GM19463 (cell line): ENCODE measurements at regions not wholly inside any gene's neighbourhood (a gene's known extent, or its start where the extent isn't known, plus 50 kb on each side); places are given as distances from the start of the nearest gene placed in this dataset.
"Not testable (repeated sequence)": the region's sequence is repeated elsewhere in the genome, so short reads cannot be mapped to it uniquely, and the experiment has no call there.

Experiments
- ATAC-seq: cut with Tn5 transposase; IDR thresholded peaks from one replicate; pipeline ENCODE4 v1.9.1; 2021; ENCODE audit warnings: mild to moderate bottlenecking, moderate library complexity; ENCODE audit not compliant: unreplicated experiment

DNA sequence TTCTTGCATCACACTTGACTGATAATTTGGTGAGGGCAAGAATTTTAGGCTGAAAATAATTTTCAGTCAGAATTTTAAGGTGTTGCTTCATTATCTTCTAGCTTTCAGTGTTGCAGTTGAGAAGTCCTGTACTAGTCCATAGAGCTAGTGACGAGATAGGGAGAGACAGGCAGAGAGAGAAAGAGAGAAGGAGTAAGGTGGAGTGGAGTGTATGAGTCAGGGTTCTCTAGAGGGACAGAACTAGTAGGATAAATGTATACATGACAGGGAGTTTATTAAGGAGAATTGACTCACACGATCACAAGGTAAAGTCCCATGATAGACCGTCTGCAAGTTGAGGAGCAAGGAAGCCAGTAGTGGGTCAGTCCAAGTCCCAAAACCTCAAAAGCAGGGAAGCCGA lies 127.2 kb downstream of the UTP18 start:
- ATAC-seq: no peak

DNA sequence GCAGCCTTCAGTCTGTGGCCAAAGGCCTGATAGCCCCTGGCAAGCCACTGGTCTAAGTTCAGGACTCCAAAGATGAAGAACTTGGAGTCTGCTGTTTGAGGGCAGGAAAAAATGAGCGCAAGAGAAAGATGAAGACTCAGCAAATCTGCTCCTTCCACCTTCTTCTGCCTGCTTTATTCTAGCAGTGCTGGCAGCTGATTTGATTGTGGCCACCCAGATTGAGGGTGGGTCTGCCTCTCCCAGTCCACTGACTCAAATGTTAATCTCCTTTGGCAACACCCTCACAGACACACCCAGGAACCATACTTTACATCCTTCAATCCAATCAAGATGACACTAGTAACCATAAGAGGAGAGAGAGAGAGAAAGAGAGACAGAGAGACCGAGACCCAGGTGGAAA lies 127.6 kb downstream of the UTP18 start:
- ATAC-seq: no peak

DNA sequence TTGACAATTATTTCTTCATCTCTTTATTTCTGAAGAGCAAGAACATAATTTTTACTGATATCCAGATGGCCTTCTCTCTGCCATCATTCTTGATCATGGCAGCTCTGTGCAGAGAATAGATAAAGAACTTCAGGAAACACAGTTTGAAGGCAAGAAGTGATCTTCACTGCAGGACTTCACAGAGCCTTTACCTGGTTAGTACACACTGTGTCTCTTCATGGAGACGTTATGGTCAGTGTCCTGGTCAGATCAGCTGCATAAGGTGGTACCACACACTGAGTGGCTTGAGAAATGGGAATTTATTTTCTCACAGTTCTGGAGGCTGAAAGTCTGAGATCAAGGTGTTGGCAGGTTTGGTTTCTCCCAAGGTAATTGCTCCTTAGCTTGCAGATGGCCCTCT lies 129.5 kb downstream of the UTP18 start:
- no peak for ATAC-seq

DNA sequence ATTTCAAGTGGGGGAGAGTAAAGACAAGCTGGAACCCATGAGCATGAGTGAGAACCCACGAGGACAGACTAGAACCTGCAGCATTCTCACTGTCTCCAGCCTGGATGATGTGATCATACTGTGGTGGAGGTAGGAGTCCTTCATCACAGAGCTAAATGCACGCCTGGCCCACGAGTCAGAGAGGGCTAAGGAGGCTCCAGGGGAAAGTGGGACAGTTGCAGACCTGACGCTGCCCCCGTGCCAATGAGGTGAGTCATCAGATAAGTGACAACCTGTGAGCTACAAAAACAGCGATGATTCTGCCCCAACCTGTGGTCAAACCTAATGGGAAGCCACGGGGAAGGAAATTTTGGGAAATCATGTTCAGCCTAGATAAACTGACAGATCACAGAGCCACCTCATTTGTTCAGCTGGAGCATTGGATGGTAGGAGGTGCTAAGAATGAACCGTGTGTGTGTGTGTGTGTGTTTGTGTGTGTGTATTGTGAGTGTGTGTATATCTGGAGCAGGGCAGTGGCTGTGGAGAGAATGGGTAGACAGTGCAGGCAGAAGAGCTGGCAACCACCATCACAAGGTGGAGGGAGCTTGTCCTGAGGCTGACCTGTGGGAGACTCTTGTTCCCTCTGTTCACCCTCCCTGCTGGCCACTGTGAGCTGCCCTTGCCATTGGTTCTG lies 131.8 kb downstream of the UTP18 start:
- ATAC-seq: no peak

DNA sequence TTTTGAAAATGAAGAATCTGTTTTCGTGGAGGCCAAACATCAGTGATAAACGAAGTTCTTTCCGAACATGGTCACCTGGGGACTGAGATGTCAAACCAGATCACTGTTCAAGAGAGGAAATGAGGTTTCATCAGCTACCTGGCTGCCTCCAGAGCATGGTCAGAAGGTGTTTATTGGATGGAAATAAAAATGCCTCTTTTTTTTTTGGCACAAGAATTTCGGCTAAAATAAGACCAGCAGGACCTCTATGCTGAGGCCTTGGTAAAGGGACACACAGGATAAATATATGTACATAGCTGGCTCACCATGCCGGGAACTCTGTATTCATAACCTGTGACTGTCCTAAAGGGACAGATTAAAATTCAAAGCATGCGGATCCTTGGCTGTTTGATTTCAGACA lies 135.3 kb downstream of the UTP18 start:
- no peak for ATAC-seq

DNA sequence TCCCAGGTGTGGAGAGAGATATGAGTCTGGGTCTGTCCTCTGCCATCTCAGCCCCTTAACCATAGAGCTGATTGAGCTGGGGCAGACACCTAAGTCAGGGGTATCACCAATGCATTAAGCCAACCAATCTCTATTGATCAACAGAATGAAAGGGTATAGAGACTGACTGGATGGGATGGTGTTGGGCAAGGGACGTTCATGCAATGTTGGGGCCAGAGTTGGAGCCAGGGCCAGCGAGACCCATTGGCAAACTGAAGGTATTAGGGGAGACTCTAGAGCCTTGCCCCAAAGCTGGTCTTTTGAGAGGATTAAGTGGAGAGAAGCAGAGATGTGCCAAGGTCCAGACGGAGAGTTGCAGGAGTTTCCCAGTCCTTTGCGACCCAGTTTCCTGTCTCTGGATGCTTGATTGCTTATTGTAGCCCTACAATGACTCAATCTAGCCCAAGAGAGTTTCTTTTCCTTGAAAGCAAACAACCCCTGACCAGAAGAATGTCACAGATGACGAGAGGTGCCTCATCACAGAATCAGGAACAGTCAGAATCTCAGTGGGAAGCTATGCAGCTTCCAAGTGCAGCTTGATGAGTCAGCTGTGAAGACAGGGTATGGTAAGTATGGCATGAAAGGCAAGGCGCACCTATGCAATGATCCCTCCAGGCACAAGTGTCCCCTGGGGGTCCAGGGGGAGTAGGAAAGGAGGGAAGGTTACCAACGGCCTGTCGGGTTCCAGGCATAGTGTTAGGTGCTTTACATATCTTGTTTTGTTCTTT lies 137.2 kb downstream of the UTP18 start:
- ATAC-seq: no peak

DNA sequence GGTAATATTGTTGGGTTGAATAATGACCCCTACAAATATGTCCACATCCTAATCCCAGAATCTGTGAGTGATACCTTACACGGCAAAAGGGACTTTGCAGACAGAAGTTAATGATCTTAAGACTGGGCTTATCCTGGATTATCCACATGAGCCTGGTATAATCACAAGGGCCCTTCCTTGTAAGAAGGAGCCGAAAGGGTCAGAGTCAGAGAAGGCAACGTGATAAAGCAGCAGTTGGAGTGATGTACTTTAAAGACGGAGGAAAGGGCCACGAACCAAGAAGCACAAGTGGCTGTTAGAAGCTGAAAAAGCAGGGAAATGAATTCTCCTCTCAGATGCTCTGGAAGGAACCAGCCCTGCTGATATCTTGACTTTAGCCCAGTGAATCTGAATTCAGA lies 137.8 kb downstream of the UTP18 start:
- no peak for ATAC-seq

DNA sequence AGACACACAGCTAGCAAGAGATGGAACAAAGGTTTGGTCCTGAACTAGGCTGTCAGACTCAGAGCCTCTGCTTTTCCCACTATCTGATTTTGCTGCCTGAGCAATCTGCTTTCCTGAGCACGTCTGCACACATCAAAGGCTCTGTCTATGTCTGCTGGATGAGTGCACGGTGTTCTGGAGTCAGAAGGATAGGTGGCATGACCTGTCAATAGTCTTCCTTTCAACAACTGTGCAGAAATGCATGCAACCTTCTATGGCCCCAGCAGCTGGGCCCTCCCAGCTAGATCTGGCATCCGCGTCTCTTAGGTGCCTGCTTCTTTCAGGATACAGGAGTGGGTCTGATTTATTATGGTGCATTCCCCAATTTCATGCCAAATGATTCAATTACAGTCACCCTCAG lies 138.3 kb downstream of the UTP18 start:
- ATAC-seq: no peak

DNA sequence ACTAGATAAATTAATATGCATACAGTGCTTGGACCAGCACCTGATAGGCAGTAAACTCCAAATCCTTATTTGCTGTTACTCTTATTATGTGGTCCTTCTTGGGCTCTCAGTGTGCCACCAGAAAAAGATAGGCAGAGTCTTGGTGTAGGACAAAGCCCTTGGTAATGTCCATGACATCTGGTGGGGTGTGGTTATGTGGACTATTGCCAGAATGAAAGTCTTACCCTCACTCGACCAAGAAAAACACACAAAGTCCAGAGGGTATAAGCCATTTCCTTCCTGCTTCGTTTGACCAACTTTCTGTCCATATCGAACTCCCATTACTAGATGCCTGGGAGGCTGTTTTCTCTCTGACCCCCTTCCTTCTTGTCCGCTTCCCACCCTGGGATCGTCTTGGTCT lies 140.9 kb downstream of the UTP18 start:
- no peak for ATAC-seq

DNA sequence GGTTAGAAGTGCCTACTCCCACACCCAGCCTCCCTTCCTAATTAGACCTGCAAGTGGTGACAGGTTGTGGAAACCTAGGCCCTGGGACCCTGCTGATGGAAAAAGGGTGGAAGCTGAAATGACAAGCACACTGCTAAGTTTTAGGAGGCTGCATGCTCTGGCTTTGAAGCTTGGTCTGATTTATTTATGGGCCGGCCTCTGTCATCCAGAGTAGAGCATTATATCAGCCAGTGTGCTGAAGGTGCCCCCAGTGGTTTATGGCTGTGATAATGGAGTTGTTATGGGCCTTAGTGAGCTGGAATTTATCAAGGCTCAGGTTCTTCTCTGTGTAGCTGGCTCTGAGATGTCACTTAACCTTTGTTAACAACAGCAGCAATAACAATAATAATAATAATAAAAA lies 142.6 kb downstream of the UTP18 start:
- no peak for ATAC-seq

DNA sequence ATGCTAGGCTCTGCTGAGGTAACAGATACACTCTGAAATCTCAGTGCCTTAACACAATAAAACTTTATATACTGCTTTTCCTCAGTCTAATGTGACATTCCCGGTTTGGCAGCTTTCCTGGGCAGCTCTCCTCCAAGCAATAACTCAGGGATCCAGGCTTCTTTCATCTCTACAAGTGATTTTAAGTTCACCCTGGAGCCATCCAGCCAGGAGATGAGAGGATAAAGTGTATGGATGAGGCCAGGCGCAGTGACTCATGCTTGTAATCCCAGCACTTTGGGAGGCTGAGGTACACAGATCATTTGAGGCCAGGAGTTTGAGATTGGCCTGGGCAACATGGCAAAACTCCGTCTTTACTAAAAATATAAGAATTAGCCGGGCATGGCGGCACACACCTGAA lies 147.2 kb downstream of the UTP18 start:
- ATAC-seq: no peak

DNA sequence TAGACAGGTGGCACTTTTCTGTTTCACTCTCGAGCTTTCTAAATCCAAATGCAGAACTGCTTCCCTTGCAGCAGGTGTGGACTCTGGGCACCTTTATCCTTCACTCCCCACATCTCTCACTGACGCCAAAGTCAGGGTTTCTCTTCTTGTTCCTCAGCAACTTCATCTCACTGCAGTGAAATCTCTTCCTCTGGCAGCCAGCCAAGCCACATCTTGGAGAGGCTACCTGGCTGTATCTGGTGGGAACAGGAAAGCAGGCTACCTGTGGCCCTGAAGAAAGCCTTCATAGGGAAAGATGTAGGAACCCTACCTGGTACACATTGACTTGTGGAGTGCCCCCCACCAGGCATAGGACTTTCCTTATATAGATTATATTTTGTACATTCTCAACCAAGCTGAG lies 159.1 kb downstream of the UTP18 start:
- no peak for ATAC-seq

DNA sequence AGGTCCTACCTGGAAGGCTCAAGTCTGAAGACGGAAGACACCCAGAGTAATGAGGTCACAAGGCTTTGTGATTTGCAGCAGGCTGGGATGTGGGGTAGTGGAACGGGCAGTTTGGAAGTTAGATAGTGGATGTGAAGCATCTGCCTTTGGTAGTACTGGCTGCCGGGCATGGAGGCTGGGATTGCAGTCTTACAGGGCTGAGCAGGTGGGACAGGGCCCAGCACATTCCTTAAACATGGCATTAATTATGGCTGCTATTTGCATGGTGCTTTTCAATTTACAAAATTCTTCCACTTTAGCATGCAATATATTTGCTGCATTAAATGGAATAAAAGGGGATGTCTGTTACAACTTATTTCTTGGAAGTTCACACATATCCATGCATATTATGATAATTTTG lies 161.2 kb downstream of the UTP18 start:
- no peak for ATAC-seq

DNA sequence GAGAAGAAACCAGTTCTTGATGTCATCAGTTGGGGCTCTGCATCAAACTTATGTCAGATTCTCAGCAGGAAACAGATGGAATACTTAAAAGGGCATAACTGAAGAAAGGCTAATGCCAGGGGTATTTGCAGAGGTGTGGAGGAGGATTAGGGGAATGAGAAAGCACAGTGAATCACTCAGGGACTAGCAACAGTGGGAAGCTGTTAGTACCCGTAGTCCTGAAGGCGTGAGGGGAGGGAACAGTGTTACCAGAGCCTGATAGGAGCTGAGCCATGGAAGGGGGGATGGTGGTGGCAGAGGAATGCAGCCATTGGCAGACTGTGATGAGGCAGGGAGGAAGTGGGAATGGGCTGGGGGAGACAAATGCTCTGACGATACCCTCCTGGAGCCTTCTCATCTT lies 162.3 kb downstream of the UTP18 start:
- no peak for ATAC-seq

DNA sequence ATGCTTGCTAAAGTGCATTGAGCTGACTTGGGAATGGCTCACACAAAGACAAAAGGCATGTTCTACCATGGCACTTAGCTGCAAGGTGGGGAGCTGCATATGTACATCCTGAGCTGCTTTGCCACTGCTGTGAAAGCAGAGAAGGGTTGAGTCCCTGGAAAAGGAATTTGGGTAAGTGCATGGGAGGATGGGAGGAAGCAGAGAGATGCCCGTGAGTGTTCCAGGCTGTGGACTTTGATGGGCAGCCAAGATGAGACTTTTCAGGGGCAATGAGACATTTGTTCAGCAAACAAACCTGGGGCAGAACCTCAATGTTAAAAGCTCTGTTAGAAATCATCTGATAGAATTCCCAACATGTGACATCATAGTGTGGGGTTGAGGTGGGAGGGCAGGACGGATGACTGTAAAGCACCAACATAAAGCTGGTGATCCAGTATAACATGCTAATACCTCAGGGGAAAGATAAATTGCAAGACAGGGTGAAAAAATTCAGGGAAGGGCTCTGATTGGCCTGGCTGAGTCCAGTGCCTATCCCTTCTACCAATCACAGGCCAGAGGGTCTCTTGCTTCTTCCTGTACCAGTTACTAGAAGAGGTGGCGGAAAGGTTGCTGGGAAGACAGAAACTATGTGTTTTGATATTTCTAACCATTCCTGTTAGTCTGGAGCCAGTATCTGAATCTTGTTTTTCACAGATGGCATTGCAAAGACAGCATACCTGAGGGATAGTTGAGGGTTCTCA lies 163.2 kb downstream of the UTP18 start:
- no peak for ATAC-seq

DNA sequence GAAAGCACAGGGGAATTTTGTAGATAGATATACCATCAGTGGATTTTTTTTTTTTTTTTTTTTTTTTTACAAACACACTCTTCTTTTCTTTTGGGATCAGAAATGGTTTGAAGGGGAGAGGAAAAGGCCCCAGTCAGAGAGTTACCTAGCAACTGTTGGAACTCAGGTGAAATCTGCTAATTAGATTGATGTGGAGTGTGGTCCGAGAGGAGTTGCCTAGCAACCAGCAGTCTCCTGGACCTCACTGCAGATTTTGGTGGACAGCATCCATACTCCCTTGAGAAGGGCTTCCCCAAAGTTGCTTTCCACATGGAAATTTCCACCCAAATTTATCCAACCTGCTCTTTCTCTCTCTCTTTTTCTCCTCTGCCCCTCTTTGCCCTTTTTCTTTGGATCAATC lies 165.4 kb downstream of the UTP18 start:
- no peak for ATAC-seq

DNA sequence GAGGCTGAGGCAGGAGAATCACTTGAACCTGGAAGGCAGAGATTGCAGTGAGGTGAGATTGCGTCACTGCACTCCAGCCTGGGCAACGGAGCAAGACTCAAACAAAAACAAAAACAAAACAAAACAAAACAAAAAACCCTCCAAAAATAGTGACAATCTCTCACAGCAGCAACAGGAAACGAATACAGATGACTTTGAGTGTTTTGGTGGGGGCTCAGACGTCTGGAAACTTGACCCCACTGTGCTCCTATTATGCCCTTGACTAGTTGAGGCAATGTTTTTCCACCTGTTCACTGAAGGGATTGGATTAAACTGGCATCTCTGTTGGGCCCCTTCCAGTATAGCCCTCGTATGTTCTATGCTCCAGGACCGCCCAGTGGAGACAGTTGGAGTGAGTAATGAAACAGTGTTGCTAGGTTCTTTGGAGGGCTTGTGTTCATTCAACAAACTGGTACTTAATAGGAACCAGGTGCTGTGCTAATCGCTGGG lies 167.0 kb downstream of the UTP18 start:
- ATAC-seq: peak; percentile 15

DNA sequence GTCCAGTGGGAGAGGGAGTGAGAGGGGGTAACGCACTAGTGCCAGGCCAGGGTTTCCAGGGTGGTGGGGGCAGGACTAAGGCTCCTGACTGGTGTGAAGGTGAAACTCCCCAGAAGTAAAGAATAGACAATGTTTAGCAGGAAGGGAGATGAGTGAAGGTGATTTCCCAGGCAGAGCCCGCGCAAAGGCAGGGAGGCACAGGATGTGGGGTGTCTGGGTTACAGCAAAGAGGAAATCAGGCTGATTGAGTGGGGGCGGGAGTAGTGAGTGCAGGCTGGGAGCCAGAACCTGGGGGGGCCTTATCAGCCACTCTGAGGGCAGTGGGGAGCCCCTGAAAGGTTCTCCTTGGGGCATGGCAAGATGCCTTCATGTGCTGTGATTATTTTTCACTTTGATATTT lies 167.5 kb downstream of the UTP18 start:
- ATAC-seq: peak; percentile 72

DNA sequence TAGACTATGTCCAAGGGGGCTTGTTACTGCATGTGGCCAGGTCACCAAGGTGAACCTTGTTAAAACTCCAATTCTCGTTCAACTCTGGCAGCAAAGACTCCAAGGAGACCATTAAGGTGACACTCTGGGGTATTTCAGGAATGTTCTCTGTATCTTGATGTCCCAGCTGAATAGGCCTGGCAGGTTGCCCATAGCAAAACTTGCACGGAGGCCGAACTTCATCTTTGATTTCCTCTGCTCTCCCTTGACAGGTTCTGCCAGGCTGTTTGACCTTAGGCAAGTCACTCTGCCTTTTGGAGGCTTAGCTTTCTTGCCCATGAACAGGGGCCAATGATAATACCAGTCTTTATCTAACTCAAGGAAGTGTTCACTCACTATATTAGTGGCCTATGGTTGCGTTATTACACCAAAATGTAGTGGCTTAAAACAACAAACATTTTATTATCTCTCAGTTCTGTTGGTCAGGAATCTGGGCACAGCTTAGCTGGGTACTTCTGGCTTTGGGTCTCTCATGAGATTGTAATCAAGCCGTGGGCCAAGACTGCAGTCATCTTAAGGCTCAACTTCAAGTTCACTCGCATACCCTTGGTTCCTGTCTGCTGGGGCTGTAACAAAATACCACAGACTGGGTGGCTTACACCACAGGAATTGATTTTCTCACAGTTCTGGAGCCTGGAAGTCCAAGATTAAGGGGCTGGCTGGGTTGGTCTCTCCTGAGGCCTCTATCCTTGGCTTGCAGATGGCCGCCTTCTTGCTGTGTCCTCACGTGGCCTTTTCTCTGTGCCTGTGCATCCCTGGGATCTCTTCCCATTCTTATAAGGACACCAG lies 168.5 kb downstream of the UTP18 start:
- ATAC-seq: no peak

DNA sequence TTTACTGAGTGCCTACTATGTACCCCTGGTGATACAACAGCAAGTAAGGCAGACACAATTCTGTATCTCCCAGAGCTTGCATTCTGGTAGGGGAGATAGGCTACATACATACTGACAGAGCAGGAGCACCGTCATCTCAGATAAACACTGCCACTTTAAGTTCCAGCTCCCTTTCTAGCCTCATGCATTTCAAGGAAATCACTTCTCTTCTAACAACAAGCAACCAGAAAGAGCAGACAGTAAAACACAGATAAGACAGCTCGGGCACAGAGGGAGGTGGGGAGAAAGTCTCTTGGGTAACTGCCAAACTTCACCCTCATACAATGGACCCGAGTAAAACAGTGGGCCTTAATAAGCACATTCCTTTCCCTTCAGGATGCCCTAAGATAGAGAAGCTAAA lies 169.6 kb downstream of the UTP18 start:
- ATAC-seq: not testable (repeated sequence)

DNA sequence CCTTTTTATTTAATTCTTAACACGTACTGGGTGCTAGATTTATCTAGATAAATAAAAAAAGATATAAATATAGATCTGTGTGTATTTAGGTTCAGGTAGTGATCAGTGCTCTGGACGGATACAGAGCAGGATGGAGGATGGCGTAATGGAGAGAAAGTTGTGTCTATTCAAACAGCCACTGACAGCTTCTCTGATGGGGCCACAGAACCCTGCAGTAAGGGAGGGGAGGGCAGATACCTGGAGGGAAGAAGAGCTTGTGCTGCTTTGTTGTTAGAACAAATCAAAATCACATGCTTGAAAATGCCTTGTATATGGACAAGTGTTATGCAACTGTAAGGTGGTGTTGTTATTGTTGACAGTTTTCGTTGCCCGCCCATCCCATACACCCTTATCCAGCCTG lies 170.2 kb downstream of the UTP18 start:
- ATAC-seq: no peak
